Brain microvascular endothelial cell (primary cell): ENCODE measurements at regions not wholly inside any gene's neighbourhood (a gene's known extent, or its start where the extent isn't known, plus 50 kb on each side); places are given as distances from the start of the nearest gene placed in this dataset.

Source experiments
- DNase-seq: peaks from one replicate; pipeline ENCODE4 v3.0.0-alpha.2; 2020
- H3K27ac ChIP-seq: fragments of 250-450 bp; sonication (Bioruptor Pico); 2 replicates; pipeline ENCODE4 v1.5.1; 2020; ENCODE audit warnings: mild to moderate bottlenecking, moderate library complexity
- H3K27me3 ChIP-seq: fragments of 250-450 bp; sonication (Bioruptor Pico); replicated peaks from 2 replicates; pipeline ENCODE4 v1.5.1; 2020; ENCODE audit warnings: mild to moderate bottlenecking
- H3K36me3 ChIP-seq: fragments of 250-450 bp; sonication (Bioruptor Pico); replicated peaks from 2 replicates; pipeline ENCODE4 v1.5.1; 2020; ENCODE audit warnings: mild to moderate bottlenecking
- H3K4me3 ChIP-seq: 2 replicates; pipeline ENCODE4 v1.5.1; 2011; ENCODE audit warnings: low read depth, mild to moderate bottlenecking, control low read depth, low read length, moderate library complexity
- CTCF ChIP-seq: IDR thresholded peaks from 2 replicates; pipeline ENCODE4 v1.5.1; 2011; ENCODE audit warnings: low read depth, mild to moderate bottlenecking, moderate library complexity, low read length, control low read depth, inconsistent platforms; ENCODE audit errors: missing control alignments
- in situ Hi-C: cut with HindIII; loops from 2 replicates; pipeline ENCODE4 v1.10.0; 2017; ENCODE audit warnings: low sequenced_read_pairs, low pct_ligation_motif_present

- H3K27ac ChIP-seq, result no peak overlapping the region
- H3K36me3 ChIP-seq, result no peaks in the 10 kb centered on the region
- no peak for TF ChIP-seq CTCF
- H3K4me3 ChIP-seq, result no peak overlapping the region
- in situ Hi-C loops, result no loop called here
- H3K27me3 ChIP-seq, result peaks cover 4% of the 10 kb centered on the region
- no peak for DNase-seq
These were observed 55.3 kb upstream of the GALNT10 start for GRCh38 chr5:154135125-154135817.

GRCh38 chr5:154136141-154136540, 54.4 kb upstream of the GALNT10 start:
- no peak for DNase-seq
- no peak overlapping the region for H3K4me3 ChIP-seq
- H3K27ac ChIP-seq, result no peak overlapping the region
- in situ Hi-C loops, result no loop called here
- peaks cover 4% of the 10 kb centered on the region for H3K27me3 ChIP-seq
- H3K36me3 ChIP-seq, result no peaks in the 10 kb centered on the region
- no peak for TF ChIP-seq CTCF

- no peaks in the 10 kb centered on the region for H3K36me3 ChIP-seq
- DNase-seq, result no peak
- in situ Hi-C loops, result no loop called here
- no peak overlapping the region for H3K4me3 ChIP-seq
- no peak for TF ChIP-seq CTCF
- H3K27me3 ChIP-seq, result no peaks in the 10 kb centered on the region
- no peak overlapping the region for H3K27ac ChIP-seq
These were observed 51.8 kb upstream of the GALNT10 start for GRCh38 chr5:154138701-154139100.

GRCh38 chr5:154140381-154140780, 50.2 kb upstream of the GALNT10 start:
- no peak overlapping the region for H3K4me3 ChIP-seq
- H3K36me3 ChIP-seq, result no peaks in the 10 kb centered on the region
- no peak overlapping the region for H3K27ac ChIP-seq
- H3K27me3 ChIP-seq, result no peaks in the 10 kb centered on the region
- in situ Hi-C loops, result no loop called here
- DNase-seq, result no peak
- no peak for TF ChIP-seq CTCF
